Neural cell (in vitro differentiated cells): ENCODE measurements at regions not wholly inside any gene's neighbourhood (a gene's known extent, or its start where the extent isn't known, plus 50 kb on each side); places are given as distances from the start of the nearest gene placed in this dataset.
A peak's percentile ranks its signal among the peaks of the same experiment; 100 is the strongest.

Experiments used
- H2AFZ ChIP-seq: fragments of 200-600, 300-800 bp; sonication (generic), shearing (Covaris generic); 2 replicates; pipeline ENCODE4 v1.6.0; 2014; ENCODE audit warnings: low read depth, mild to moderate bottlenecking, antibody characterized with exemption, low read length, moderate library complexity
- H3F3A ChIP-seq: fragments of 200-600 bp; shearing (Covaris generic); 2 replicates; pipeline ENCODE4 v1.6.1; 2016; ENCODE audit warnings: mild to moderate bottlenecking, moderate library complexity, mixed read lengths, antibody characterized with exemption, low read length; ENCODE audit not compliant: insufficient read depth, poor library complexity, severe bottlenecking
- H3K27ac ChIP-seq: fragments of 200-600, 300-800 bp; sonication (generic), shearing (Covaris generic); 2 replicates; pipeline ENCODE4 v1.5.1; 2014; ENCODE audit warnings: mild to moderate bottlenecking, low read length, moderate library complexity
- H3K27me3 ChIP-seq: fragments of 300-800, 200-600 bp; sonication (generic), shearing (Covaris generic); 2 replicates; pipeline ENCODE4 v1.6.0; 2014; ENCODE audit warnings: mild to moderate bottlenecking, low read depth, low read length, moderate library complexity; ENCODE audit not compliant: insufficient read depth
- H3K36me3 ChIP-seq: fragments of 300-800, 200-600 bp; sonication (generic), shearing (Covaris generic); 2 replicates; pipeline ENCODE4 v1.5.1; 2014; ENCODE audit warnings: mild to moderate bottlenecking, antibody characterized with exemption, low read length, moderate library complexity; ENCODE audit not compliant: insufficient read depth
- H3K4me2 ChIP-seq: fragments of 300-800, 200-600 bp; sonication (generic), shearing (Covaris generic); 2 replicates; pipeline ENCODE4 v1.6.0; 2014; ENCODE audit warnings: mild to moderate bottlenecking, low read length
- H3K4me3 ChIP-seq: fragments of 300-800, 200-600 bp; sonication (generic), shearing (Covaris generic); 2 replicates; pipeline ENCODE4 v1.5.1; 2014; ENCODE audit warnings: mild to moderate bottlenecking, low read length, moderate library complexity
- H3K79me2 ChIP-seq: fragments of 200-600 bp; shearing (Covaris generic); replicated peaks from 2 replicates; pipeline ENCODE4 v1.6.0; 2014; ENCODE audit warnings: mild to moderate bottlenecking, low read length, moderate library complexity; ENCODE audit not compliant: insufficient read depth
- H3K9ac ChIP-seq: fragments of 300-800, 200-600 bp; sonication (generic), shearing (Covaris generic); 2 replicates; pipeline ENCODE4 v1.6.1; 2016; ENCODE audit warnings: mild to moderate bottlenecking, low read length, mixed read lengths
- H3K9me2 ChIP-seq: fragments of 200-600 bp; shearing (Covaris generic); 2 replicates; pipeline ENCODE4 v1.6.1; 2016; ENCODE audit warnings: mild to moderate bottlenecking, low read length, mixed read lengths; ENCODE audit not compliant: insufficient read depth
- H3K9me3 ChIP-seq: fragments of 200-600, 300-800 bp; sonication (generic), shearing (Covaris generic); 2 replicates; pipeline ENCODE4 v1.6.1; 2016; ENCODE audit warnings: mild to moderate bottlenecking, mixed run types, low read length, moderate library complexity, mixed read lengths
- H4K20me1 ChIP-seq: fragments of 200-600 bp; shearing (Covaris generic); 2 replicates; pipeline ENCODE4 v1.6.1; 2016; ENCODE audit warnings: mild to moderate bottlenecking, mixed run types; ENCODE audit not compliant: insufficient read depth
- EP300 ChIP-seq: fragments of 450-650 bp; conservative IDR thresholded peaks from 2 replicates; pipeline ENCODE4 v1.6.1; 2014; ENCODE audit warnings: antibody characterized with exemption, mild to moderate bottlenecking, moderate library complexity; ENCODE audit not compliant: poor library complexity, severe bottlenecking
- EZH2 ChIP-seq: fragments of 200-600, 300-800 bp; shearing (Covaris generic), sonication (generic); IDR thresholded peaks from 2 replicates; pipeline ENCODE4 v1.6.1; 2014; ENCODE audit warnings: antibody characterized with exemption, low read length, borderline replicate concordance, mild to moderate bottlenecking; ENCODE audit not compliant: insufficient read depth, poor library complexity, severe bottlenecking
- MXI1 ChIP-seq: fragments of 450-650 bp; conservative IDR thresholded peaks from 2 replicates; pipeline ENCODE4 v1.6.1; 2014; ENCODE audit warnings: antibody characterized with exemption, mild to moderate bottlenecking; ENCODE audit not compliant: poor library complexity, severe bottlenecking
- POLR2AphosphoS5 ChIP-seq: IDR thresholded peaks from 2 replicates; pipeline ENCODE4 v1.6.1; 2012
- RAD21 ChIP-seq: fragments of 450-650 bp; conservative IDR thresholded peaks from 2 replicates; pipeline ENCODE4 v1.6.1; 2014; ENCODE audit warnings: antibody characterized with exemption, mild to moderate bottlenecking, moderate library complexity
- SMC3 ChIP-seq: fragments of 450-650 bp; conservative IDR thresholded peaks from 2 replicates; pipeline ENCODE4 v1.6.1; 2014; ENCODE audit warnings: antibody characterized with exemption, mild to moderate bottlenecking, moderate library complexity; ENCODE audit not compliant: poor library complexity
- TAF1 ChIP-seq: IDR thresholded peaks from 2 replicates; pipeline ENCODE4 v1.6.1; 2012; ENCODE audit warnings: low read depth
- TF ChIP-seq, protein P1 (sequence below): IDR thresholded peaks from 2 replicates; pipeline ENCODE4 v1.6.1; 2012; ENCODE audit warnings: borderline replicate concordance
- TF ChIP-seq, protein P2 (sequence below): fragments of 450-650 bp; IDR thresholded peaks from 2 replicates; pipeline ENCODE4 v1.5.1; 2014; ENCODE audit warnings: antibody characterized with exemption, mild to moderate bottlenecking, moderate library complexity; ENCODE audit not compliant: poor library complexity, severe bottlenecking

GRCh38 chr10:4103603-4104002 lies 318.6 kb upstream of the KLF6 start:
- Histone ChIP-seq H3K79me2 (no peaks in the 10 kb centered on the region), H2AFZ (no peak overlapping the region), H3K9me3 (no peaks in the 10 kb centered on the region), H3K9me2 (no peaks in the 10 kb centered on the region), H3K27me3 (no peaks in the 10 kb centered on the region), H3F3A (no peaks in the 10 kb centered on the region), H3K27ac (no peak overlapping the region), H4K20me1 (no peaks in the 10 kb centered on the region), H3K9ac (no peak overlapping the region), H3K4me3 (no peak overlapping the region), H3K4me2 (no peak overlapping the region), H3K36me3 (no peaks in the 10 kb centered on the region)
- no peak for TF ChIP-seq RAD21
- no peak for TF ChIP-seq SMC3
- TF ChIP-seq POLR2AphosphoS5, result no peak
- TF ChIP-seq, protein P1, sequence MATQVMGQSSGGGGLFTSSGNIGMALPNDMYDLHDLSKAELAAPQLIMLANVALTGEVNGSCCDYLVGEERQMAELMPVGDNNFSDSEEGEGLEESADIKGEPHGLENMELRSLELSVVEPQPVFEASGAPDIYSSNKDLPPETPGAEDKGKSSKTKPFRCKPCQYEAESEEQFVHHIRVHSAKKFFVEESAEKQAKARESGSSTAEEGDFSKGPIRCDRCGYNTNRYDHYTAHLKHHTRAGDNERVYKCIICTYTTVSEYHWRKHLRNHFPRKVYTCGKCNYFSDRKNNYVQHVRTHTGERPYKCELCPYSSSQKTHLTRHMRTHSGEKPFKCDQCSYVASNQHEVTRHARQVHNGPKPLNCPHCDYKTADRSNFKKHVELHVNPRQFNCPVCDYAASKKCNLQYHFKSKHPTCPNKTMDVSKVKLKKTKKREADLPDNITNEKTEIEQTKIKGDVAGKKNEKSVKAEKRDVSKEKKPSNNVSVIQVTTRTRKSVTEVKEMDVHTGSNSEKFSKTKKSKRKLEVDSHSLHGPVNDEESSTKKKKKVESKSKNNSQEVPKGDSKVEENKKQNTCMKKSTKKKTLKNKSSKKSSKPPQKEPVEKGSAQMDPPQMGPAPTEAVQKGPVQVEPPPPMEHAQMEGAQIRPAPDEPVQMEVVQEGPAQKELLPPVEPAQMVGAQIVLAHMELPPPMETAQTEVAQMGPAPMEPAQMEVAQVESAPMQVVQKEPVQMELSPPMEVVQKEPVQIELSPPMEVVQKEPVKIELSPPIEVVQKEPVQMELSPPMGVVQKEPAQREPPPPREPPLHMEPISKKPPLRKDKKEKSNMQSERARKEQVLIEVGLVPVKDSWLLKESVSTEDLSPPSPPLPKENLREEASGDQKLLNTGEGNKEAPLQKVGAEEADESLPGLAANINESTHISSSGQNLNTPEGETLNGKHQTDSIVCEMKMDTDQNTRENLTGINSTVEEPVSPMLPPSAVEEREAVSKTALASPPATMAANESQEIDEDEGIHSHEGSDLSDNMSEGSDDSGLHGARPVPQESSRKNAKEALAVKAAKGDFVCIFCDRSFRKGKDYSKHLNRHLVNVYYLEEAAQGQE, result no peak
- no peak for TF ChIP-seq EP300
- no peak for TF ChIP-seq MXI1
- TF ChIP-seq EZH2, result no peak
- TF ChIP-seq, protein P2, sequence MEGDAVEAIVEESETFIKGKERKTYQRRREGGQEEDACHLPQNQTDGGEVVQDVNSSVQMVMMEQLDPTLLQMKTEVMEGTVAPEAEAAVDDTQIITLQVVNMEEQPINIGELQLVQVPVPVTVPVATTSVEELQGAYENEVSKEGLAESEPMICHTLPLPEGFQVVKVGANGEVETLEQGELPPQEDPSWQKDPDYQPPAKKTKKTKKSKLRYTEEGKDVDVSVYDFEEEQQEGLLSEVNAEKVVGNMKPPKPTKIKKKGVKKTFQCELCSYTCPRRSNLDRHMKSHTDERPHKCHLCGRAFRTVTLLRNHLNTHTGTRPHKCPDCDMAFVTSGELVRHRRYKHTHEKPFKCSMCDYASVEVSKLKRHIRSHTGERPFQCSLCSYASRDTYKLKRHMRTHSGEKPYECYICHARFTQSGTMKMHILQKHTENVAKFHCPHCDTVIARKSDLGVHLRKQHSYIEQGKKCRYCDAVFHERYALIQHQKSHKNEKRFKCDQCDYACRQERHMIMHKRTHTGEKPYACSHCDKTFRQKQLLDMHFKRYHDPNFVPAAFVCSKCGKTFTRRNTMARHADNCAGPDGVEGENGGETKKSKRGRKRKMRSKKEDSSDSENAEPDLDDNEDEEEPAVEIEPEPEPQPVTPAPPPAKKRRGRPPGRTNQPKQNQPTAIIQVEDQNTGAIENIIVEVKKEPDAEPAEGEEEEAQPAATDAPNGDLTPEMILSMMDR, result no peak
- no peak for TF ChIP-seq TAF1

DNA sequence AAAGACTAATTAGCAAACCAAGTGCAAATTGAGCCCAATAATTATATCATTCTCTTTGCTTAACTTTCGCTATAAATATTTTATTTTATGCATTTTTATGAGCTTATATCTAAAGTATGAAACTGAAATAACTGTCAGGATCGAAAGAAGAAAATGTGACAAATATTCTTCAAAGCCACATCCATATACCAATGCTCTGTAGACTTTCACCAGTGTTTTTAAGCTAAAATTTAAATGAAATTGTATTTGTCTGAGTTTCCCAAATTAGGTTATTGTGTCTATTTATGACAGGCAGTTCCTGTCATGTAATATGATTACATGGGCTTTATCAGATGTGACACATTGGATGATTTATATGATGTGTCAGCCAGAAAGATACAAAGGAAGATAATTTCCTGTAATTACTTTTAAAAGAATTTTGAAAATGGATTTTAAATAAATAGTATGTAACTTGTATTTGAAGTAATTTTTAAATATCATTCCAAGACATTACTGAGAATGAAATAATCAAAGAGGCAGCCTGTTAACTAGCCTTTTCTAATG lies 317.9 kb upstream of the KLF6 start:
- H3K4me3 ChIP-seq, result no peak overlapping the region
- H2AFZ ChIP-seq, result no peak overlapping the region
- H3K79me2 ChIP-seq, result no peaks in the 10 kb centered on the region
- H3K4me2 ChIP-seq, result no peak overlapping the region
- H3K9me3 ChIP-seq, result no peaks in the 10 kb centered on the region
- TF ChIP-seq EP300 (peak; percentile 28), POLR2AphosphoS5 (no peak), TAF1 (no peak), RAD21 (no peak), MXI1 (no peak), SMC3 (no peak)
- TF ChIP-seq, protein P1, result no peak
- TF ChIP-seq, protein P2, result no peak
- no peaks in the 10 kb centered on the region for H3K36me3 ChIP-seq
- no peaks in the 10 kb centered on the region for H4K20me1 ChIP-seq
- no peaks in the 10 kb centered on the region for H3K27me3 ChIP-seq
- no peaks in the 10 kb centered on the region for H3K9me2 ChIP-seq
- no peak overlapping the region for H3K9ac ChIP-seq
- H3K27ac ChIP-seq, result no peak overlapping the region
- H3F3A ChIP-seq, result no peaks in the 10 kb centered on the region
